Central memory CD8-positive, alpha-beta T cell (primary cell): ENCODE measurements at regions not wholly inside any gene's neighbourhood (a gene's known extent, or its start where the extent isn't known, plus 50 kb on each side); places are given as distances from the start of the nearest gene placed in this dataset.

Experiments used
- ATAC-seq: fragments of 150-1000 bp; cut with Tn5 transposase; replicated peaks from 2 replicates; pipeline ENCODE4 v1.10.0; 2022; ENCODE audit warnings: mild to moderate bottlenecking, moderate FRiP score, moderate number of reproducible peaks; ENCODE audit not compliant: poor library complexity, severe bottlenecking; ENCODE audit errors: extremely low read depth
- DNase-seq, 2 donors: peaks; one replicate each; pipeline ENCODE4 v3.0.0; 2021; ENCODE audit warnings: low spot score in 2 of 2
- H3K27ac Mint-ChIP-seq: one replicate; pipeline ENCODE4 v1.8.0; 2022; ENCODE audit warnings: low read depth, mild to moderate bottlenecking, moderate library complexity, mixed read lengths
- H3K27me3 Mint-ChIP-seq: one replicate; pipeline ENCODE4 v1.8.0; 2022; ENCODE audit warnings: mixed read lengths
- H3K36me3 Mint-ChIP-seq: one replicate; pipeline ENCODE4 v1.8.0; 2022; ENCODE audit warnings: mild to moderate bottlenecking, moderate library complexity, mixed read lengths; ENCODE audit not compliant: insufficient read depth
- H3K4me1 Mint-ChIP-seq: one replicate; pipeline ENCODE4 v1.8.0; 2022; ENCODE audit warnings: mixed read lengths
- H3K4me3 Mint-ChIP-seq: one replicate; pipeline ENCODE4 v1.8.0; 2022; ENCODE audit warnings: mild to moderate bottlenecking, moderate library complexity, mixed read lengths
- H3K9me3 Mint-ChIP-seq: one replicate; pipeline ENCODE4 v1.8.0; 2022; ENCODE audit warnings: mixed read lengths

DNA sequence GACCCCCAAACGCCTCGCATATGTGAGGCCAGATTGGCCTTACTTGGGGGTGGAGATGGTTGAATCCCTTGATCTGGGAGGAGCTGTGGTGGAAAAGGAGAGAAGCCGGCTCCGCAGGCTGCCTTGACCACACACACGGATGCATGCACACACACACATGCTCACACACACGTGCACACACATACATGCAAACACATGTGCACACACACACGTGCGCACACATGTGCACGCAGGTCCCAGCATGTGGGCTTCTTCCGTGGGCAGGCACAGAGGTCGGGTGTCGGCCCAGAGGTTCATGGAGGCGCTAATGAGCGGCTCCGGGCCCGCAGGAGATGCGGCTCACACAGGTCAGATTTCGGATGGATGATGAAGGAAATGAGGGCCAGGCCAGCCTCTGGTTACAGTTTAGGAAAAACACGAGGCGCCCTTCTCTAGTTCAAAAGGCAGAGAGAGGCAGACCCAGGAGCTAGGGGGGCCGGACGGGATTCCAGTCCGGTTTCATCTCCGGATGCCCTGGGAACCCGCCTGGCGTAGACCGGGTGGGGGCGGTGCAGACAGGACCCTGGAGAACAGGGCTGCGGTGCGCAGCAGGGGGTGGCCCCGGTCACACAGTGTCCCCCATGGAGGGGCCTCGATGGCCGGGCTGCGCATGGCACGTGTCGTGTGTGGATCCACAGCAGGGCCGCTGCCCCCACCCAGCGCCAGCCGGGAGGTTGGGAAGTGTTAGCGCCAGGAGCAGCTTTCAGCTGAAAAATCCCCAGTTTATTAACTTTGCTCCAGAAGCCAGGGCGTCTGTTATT lies 91.1 kb upstream of the ACTRT2 start:
- DNase-seq: no peak
- H3K4me1 Mint-ChIP-seq: no peaks in the 10 kb centered on the region
- peaks cover 20% of the 10 kb centered on the region for H3K27me3 Mint-ChIP-seq

DNA sequence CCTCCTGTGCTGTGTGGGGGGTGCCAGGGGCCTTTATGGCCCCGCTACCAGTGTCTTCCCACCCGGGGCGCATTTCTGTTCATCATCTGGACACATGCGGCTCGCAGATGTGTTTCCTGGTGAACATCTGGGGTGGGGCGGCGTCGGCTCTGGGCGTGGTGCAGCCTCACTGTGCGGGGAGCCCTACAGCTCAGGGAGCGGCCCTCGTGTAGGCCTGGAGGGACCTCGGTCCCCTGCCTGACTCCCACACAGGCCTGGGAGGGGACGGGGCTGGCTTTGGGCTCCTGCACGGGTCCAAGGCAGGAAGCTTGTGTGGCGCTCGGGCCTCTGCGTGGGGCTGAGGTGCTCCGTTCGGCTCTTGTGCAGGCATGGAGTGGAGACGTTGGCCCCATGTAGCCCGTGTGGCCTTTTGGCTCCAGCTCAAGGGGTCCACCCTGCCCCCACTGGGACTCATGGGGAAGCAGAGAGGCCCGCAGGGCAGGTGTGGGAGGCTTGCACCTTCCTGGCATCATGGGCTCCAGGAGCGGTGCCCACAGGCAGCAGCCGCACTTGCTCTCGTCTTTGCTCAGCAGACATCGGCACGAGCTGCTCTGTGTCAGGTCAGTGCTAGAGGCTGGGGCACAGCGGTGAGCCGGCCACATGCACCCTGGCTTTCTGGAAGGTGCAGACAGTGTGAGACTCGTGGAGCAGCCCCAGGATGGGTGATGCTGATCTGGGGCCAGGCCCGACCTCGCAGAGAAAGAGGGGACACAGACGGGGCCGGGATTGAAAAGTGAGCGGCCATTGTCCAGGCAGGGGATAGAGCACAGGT lies 90.1 kb upstream of the ACTRT2 start:
- Mint-ChIP-seq H3K36me3 (no peaks in the 10 kb centered on the region), H3K9me3 (no peaks in the 10 kb centered on the region), H3K4me3 (no peak overlapping the region), H3K4me1 (no peaks in the 10 kb centered on the region), H3K27me3 (peaks cover 11% of the 10 kb centered on the region), H3K27ac (no peak overlapping the region)
- ATAC-seq: no peak
- DNase-seq: no peak

More for the DNA sequence above, 91.1 kb upstream of the ACTRT2 start:
- no peaks in the 10 kb centered on the region for H3K9me3 Mint-ChIP-seq
- H3K27ac Mint-ChIP-seq: no peak overlapping the region
- no peaks in the 10 kb centered on the region for H3K36me3 Mint-ChIP-seq
- no peak overlapping the region for H3K4me3 Mint-ChIP-seq
- ATAC-seq: no peak

DNA sequence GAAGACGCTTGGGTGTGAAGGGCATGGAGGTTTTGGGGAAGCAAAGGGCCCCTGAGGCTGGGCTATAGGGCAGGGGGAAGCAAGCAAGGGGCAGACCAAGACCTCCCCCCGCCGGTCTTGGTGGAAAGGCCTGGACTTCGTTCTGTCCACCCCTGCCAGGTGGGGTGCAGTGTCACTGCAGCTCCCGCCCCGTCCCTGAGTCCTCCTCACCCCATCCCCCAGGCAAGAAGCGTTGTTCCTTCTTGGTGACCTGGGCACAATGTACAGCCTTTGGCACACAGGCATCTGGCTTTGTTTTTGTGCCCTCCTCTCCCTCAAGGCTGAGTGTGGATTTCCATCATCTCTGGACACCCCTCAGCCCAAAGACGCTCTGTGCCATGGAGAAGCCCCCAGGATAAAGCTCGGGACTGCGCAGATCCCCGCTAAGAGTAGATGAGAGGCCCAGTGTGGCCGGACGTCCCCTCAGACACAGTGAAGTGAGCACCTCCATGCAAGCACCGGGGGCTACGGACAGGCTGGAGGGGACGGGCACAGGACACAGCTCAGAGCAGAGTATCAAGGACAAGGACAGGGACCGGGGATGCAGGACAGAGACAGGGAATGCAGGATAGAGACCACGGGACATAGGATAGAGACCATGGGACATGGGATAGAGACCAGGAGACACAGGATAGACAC lies 89.4 kb upstream of the ACTRT2 start:
- Mint-ChIP-seq H3K27me3 (peaks cover 11% of the 10 kb centered on the region), H3K4me3 (no peak overlapping the region)

DNA sequence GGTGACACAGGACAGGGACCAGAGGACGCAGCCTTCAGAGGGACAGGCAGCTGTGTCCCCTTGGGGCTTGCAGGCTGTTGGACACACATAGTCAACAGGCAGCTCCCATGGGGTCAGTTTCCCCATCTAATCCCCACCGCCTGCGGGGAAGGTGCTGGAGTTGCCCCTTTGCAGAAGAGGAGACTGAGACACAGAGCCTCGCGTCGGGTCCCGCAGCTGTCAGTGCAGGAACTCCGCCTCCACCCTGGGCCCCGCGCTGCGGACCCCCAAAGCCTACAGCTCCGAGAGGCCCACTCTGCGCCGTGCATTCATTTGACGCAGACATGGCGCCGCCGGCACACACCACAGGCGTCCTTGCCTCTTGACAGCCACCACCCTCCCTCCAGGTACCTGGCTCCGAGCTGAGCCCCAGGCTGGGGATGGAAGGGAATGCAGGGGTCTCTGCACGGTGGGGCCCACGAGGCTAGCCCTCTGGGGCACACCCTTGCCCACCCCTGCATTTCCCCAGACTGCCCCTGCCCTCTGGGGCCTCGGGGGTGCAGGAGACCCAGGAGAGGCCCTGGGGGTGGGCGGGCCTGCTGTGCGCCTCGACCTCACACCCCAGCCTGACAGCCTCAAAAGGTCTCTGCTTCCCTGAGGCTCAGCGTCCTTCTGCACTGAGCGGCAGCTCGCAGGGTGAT lies 88.5 kb upstream of the ACTRT2 start:
- no peak overlapping the region for H3K4me3 Mint-ChIP-seq
- no peak for ATAC-seq
- H3K36me3 Mint-ChIP-seq: no peaks in the 10 kb centered on the region
- no peak for DNase-seq
- no peaks in the 10 kb centered on the region for H3K9me3 Mint-ChIP-seq
- H3K27ac Mint-ChIP-seq: no peak overlapping the region
- H3K27me3 Mint-ChIP-seq: peaks cover 11% of the 10 kb centered on the region
- no peaks in the 10 kb centered on the region for H3K4me1 Mint-ChIP-seq

More for the DNA sequence above, 89.4 kb upstream of the ACTRT2 start:
- Mint-ChIP-seq H3K9me3 (no peaks in the 10 kb centered on the region), H3K27ac (no peak overlapping the region), H3K36me3 (no peaks in the 10 kb centered on the region), H3K4me1 (no peaks in the 10 kb centered on the region)
- ATAC-seq (no peak), DNase-seq (no peak)

DNA sequence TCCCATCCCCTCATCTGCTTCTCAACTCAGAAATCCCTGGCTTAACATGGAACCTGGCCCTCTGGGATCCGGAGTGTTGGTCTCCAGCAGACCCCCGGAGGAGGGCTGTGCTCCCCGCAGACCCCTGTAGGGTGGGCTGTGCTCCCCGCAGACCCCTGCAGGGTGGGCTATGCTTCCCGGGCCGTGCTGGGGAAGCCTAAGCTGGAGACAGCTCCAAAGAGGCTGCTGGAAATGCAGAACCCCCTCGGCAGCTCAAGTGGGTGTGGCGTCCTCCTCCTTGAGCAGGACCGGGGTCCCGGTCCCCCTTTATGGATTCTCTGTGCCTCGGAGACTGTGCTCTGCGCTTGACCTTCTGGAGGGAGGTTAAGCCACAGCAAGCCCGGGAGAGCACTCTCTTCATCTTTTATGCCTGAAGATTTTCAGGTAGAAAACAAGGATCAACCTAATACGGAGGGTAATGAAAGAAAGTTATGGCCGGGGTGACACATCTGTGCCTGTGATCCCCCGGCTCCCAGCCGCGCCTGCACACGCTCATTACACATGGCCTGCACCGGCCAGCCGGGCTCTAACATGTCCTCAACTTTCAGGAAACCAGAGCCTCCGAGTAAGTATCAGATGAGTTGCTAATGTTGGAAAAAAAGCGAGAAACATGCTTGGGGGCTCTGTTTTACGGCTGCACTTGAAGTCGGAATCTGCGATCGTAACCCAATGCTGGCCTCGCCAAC lies 87.7 kb upstream of the ACTRT2 start:
- DNase-seq: no peak

DNA sequence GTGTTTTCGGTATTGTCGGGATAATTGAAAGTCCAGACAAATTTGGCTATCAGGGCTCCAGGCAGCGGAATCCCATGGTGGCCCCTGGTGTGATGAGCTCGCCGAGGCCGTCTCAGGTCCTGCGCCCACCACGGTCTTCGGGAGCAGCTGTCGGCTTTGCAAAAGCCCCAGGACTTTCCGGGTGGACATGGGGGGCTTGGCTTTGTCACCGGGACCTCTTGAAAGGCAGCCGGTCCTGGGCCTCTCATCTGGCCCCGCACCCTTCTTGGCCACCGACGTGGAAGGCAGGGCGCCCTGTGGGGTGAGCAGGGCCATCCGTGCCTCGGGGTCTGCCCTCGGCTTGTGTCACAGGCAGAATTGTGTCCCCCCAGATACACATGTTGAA lies 87.1 kb upstream of the ACTRT2 start:
- Mint-ChIP-seq H3K27me3 (peaks cover 11% of the 10 kb centered on the region), H3K36me3 (no peaks in the 10 kb centered on the region), H3K4me1 (no peaks in the 10 kb centered on the region), H3K4me3 (no peak overlapping the region), H3K27ac (no peak overlapping the region), H3K9me3 (peaks cover 7% of the 10 kb centered on the region)
- ATAC-seq (no peak), DNase-seq (no peak)

More for the DNA sequence above, 87.7 kb upstream of the ACTRT2 start:
- Mint-ChIP-seq H3K27ac (no peak overlapping the region), H3K4me1 (no peaks in the 10 kb centered on the region), H3K36me3 (no peaks in the 10 kb centered on the region), H3K27me3 (peaks cover 11% of the 10 kb centered on the region), H3K4me3 (no peak overlapping the region), H3K9me3 (peaks cover 7% of the 10 kb centered on the region)
- ATAC-seq: no peak

DNA sequence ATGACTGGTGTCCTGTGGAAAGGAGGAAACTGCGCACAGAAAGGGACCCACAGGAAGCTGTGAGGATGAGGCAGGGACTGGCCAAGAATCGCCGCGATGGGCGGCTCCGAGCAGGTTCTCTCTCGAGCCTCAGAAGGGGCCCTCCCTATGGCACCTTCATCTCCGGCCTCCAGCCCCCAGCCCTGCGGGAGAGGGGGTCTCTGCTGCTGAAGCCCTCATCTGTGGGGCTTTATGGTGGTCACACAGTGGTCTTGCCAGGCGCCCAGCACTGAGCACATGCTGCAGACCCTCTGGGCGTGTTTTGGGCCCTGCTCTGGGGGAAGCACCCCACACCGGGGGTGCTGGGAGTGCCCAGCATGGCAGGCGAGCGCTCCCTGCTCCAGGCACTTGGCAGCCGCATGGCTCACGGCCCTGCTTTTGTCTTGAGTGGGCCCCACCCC lies 86.6 kb upstream of the ACTRT2 start:
- no peak overlapping the region for H3K27ac Mint-ChIP-seq
- no peaks in the 10 kb centered on the region for H3K36me3 Mint-ChIP-seq
- peaks cover 7% of the 10 kb centered on the region for H3K9me3 Mint-ChIP-seq
- DNase-seq (no peak), ATAC-seq (no peak)
- no peak overlapping the region for H3K4me3 Mint-ChIP-seq
- H3K27me3 Mint-ChIP-seq: peaks cover 11% of the 10 kb centered on the region
- H3K4me1 Mint-ChIP-seq: no peaks in the 10 kb centered on the region

DNA sequence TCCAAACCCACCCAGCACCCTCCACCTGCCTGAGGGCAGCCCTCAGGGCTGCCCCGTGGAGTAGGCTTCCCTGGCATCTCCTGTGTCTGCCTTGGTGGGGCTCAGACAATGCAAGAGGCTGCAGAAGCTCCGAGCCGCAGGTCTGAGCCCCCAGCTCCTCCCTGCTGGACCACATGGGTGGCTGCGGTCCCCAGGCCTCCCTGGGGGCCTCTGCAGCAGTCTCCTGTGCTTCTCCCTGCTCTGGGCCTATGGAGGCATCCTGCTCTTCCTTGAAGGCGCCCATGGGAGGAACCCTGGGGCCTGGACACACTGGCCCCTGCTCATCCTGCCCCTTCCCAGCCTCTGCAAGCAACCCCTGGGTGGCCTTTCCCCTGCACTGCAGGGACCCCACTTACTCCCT lies 86.1 kb upstream of the ACTRT2 start:
- Mint-ChIP-seq H3K4me1 (no peaks in the 10 kb centered on the region), H3K4me3 (no peak overlapping the region), H3K27me3 (peaks cover 11% of the 10 kb centered on the region), H3K27ac (no peak overlapping the region), H3K36me3 (no peaks in the 10 kb centered on the region), H3K9me3 (peaks cover 7% of the 10 kb centered on the region)
- no peak for DNase-seq
- no peak for ATAC-seq

DNA sequence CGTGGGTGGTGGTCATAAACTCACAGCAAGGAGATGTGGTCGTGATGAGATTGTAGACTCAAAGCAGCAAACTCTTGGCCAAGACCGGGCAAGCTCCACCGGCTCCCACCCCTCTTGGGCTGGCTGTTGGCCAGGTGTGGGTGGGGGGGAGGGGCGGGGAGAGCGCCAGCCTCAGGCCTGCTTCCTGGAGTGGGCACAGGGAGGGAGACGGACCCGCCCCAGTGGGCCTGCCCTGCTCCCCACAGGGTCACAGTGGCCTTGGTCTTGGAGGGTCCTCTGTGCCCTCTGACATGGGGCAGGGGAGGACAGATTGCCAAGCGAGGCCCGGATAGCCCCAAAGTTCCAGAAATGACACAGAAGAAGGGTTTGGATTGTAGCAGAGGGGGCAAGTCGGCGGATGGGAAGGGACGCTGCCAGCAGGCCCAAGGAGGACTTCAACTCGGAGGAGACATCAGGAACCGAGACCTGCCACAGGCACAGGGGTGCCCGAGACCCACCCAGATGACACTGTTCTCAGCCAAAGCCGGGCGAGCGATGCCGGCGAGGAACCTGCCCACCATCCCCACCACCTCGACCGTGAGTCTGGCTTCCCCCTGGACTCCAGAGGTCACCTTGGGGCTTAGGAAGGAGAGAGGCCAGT lies 85.4 kb upstream of the ACTRT2 start:
- ATAC-seq (no peak), DNase-seq (no peak)
- no peak overlapping the region for H3K27ac Mint-ChIP-seq
- H3K36me3 Mint-ChIP-seq: no peaks in the 10 kb centered on the region
- H3K9me3 Mint-ChIP-seq: peaks cover 7% of the 10 kb centered on the region
- peaks cover 11% of the 10 kb centered on the region for H3K27me3 Mint-ChIP-seq
- no peaks in the 10 kb centered on the region for H3K4me1 Mint-ChIP-seq
- H3K4me3 Mint-ChIP-seq: no peak overlapping the region

DNA sequence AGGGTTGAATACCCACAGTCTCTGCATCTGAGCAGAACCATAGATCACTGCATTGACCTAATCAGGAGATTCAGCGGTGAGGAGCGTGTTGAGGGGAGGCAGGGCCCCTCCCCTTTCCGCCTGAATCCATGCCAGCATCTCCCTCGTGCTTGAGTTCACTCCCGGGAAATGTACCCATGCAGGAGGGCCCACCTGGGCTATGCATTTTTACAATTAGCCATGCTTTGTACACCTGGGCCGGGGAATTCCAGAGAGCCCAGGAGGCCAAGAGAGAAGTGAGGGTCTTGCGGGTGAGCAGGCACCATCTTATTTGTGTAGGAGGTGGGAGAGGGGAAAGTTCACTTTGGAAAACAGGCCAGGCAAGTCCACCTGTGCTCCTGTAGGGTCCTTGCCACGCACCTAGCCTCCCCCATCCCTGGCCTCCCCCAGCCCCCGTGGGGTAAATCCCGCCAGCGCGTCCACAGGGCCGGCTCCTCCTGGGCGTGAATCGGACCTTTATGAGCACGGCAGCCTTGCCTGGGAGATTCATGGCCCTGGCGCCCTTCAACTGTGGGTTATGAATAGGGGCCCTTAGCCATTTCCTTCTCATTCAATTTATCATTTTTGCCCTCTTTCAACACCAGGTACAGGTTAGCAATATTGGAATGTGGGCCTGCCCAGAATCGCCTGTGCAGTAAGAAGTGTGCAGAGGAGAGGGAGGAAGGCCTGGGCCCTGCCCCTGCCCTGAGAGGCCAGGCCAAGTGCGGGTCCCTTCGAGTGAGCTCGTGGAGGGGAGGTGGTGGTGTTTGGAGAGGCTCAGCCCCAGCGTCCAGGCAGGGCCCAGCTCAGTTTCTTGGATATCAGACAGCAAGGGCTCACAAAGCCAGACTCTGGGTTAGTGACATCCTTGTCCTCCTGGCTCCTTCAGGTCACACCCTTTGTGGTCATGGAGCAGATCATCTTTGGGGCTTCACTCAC lies 84.4 kb upstream of the ACTRT2 start:
- Mint-ChIP-seq H3K9me3 (peaks cover 11% of the 10 kb centered on the region), H3K27ac (no peak overlapping the region), H3K36me3 (no peaks in the 10 kb centered on the region), H3K27me3 (peaks cover 17% of the 10 kb centered on the region), H3K4me1 (no peaks in the 10 kb centered on the region), H3K4me3 (no peak overlapping the region)
- no peak for DNase-seq
- ATAC-seq: no peak

DNA sequence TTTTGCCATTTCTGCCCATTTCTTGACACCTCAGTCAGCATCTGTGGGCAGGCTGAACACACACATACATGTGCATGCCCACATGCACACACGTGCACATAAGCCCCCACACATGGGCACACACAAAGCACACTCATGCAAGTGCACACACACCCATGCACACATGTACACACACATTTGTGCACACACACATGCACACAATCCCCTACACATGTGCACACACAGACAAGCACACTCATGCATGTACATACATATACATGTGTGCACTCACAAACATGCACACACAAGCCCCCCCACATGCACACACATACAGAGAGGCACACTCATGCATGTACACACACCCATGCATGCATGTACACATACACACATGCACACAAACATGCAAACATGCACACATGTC lies 83.5 kb upstream of the ACTRT2 start:
- H3K4me1 Mint-ChIP-seq: no peaks in the 10 kb centered on the region
- peaks cover 11% of the 10 kb centered on the region for H3K9me3 Mint-ChIP-seq
- no peak overlapping the region for H3K4me3 Mint-ChIP-seq
- no peak for ATAC-seq
- H3K36me3 Mint-ChIP-seq: no peaks in the 10 kb centered on the region
- H3K27ac Mint-ChIP-seq: no peak overlapping the region
- peaks cover 9% of the 10 kb centered on the region for H3K27me3 Mint-ChIP-seq
- DNase-seq: no peak
